ENCODE measurements at regions not wholly inside any gene's neighbourhood (a gene's known extent, or its start where the extent isn't known, plus 50 kb on each side); places are given as distances from the start of the nearest gene placed in this dataset.
"Not testable (repeated sequence)": the region's sequence is repeated elsewhere in the genome, so short reads cannot be mapped to it uniquely, and the experiment has no call there.

DNA sequence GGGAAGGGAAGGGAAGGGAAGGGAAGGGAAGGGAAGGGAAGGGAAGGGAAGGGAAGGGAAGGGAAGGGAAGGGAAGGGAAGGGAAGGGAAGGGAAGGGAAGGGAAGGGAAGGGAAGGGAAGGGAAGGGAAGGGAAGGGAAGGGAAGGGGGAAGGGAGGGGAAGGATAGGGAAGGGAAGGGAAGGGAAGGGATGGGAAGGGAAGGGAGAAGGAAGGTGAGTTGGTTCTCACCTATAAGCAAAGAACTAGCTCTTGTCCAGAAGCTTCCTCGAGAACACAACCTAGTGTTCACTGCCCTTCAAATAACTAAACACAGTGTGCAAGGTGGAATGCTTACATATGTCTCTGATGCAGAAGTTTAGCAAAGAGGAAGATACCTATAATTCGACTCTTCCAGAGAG is 59.6 kb upstream of the MYO3A start:
- WGBS, 2 experiments (ENCODE audit: extremely low coverage in 1 of 2, insufficient coverage in 1 of 2, insufficient read length in 1 of 2, insufficient replicate concordance in 2 of 2, low coverage in 1 of 2, low lambda C conversion rate in 2 of 2, missing lambda C conversion rate in 1 of 2) = 90% methylated on average over 2 of the region's 2 CpGs; no CpG with 5 or more reads in 1 of the 2 experiments
- H4K91ac ChIP-seq (replicated peaks; ENCODE audit: insufficient read length, low read length); H3K79me1 ChIP-seq (ENCODE audit: low read depth, low read length); H4K8ac ChIP-seq (ENCODE audit: extremely low read depth, insufficient read depth, low read length); H4K20me1 ChIP-seq (replicated peaks in 1 of 2; ENCODE audit: control insufficient read depth in 1 of 2, insufficient read depth in 2 of 2, low read length in 2 of 2); H2AFZ ChIP-seq (ENCODE audit: low read length); H3K23ac ChIP-seq (ENCODE audit: insufficient read length); H2BK5ac ChIP-seq (ENCODE audit: low read depth, low read length); H4K5ac ChIP-seq (ENCODE audit: insufficient read length, low read depth, low read length); H3K14ac ChIP-seq (ENCODE audit: insufficient read length); DNase-seq (ENCODE audit: low read depth in 1 of 2, low spot score in 2 of 2); H3K27ac ChIP-seq (ENCODE audit: low read depth, low read length); H2BK120ac ChIP-seq (replicated peaks; ENCODE audit: low read depth, low read length); POLR2A ChIA-PET (ENCODE audit: partially characterized antibody); H3K79me2 ChIP-seq (ENCODE audit: control insufficient read depth in 1 of 2, insufficient read depth in 2 of 2, low read length in 2 of 2); H3K4me3 ChIP-seq (ENCODE audit: extremely low read depth in 1 of 4, insufficient read depth in 2 of 4, low read depth in 3 of 4, low read length in 4 of 4); FAIRE-seq; H3K9me3 ChIP-seq (ENCODE audit: insufficient read depth in 2 of 2, low read depth in 1 of 2, low read length in 1 of 2); H3K18ac ChIP-seq (ENCODE audit: extremely low read depth, low read length); H3K23me2 ChIP-seq (ENCODE audit: low read depth, low read length); H3K4me2 ChIP-seq (ENCODE audit: insufficient read depth in 1 of 2, low read depth in 2 of 2, low read length in 2 of 2); H2BK15ac ChIP-seq (ENCODE audit: low read length); H2AK5ac ChIP-seq (ENCODE audit: low read depth, low read length); H3K36me3 ChIP-seq (ENCODE audit: control insufficient read depth in 2 of 4, insufficient read depth in 4 of 4, low read length in 3 of 4); H3K4me1 ChIP-seq (replicated peaks in 1 of 4; ENCODE audit: control insufficient read depth in 3 of 4, insufficient read depth in 4 of 4, low read length in 3 of 4); H2BK12ac ChIP-seq (ENCODE audit: low read depth, low read length); H2BK20ac ChIP-seq (ENCODE audit: low read length); H3K27me3 ChIP-seq (replicated peaks in 1 of 4; ENCODE audit: control insufficient read depth in 3 of 4, extremely low read depth in 1 of 4, insufficient read depth in 3 of 4, low read length in 3 of 4); H3K56ac ChIP-seq (replicated peaks; ENCODE audit: insufficient read length, low read depth, low read length); H3K9ac ChIP-seq (replicated peaks in 1 of 4; ENCODE audit: extremely low read depth in 1 of 4, low read depth in 3 of 4, low read length in 3 of 4); H3K4ac ChIP-seq (replicated peaks; ENCODE audit: insufficient read length, low read depth, low read length): not testable (repeated sequence)
- CTCF ChIA-PET (ENCODE audit: partially characterized antibody) = interaction anchor here (0.9 to 3.9 kb wide), 16 partner anchors 8 to 683 kb away, joined by 3 to 43 read pairs (median 6); no protein-coding TSS in a partner anchor
